ENCODE measurements at regions not wholly inside any gene's neighbourhood (a gene's known extent, or its start where the extent isn't known, plus 50 kb on each side); places are given as distances from the start of the nearest gene placed in this dataset.
A peak's percentile ranks its signal among the peaks of the same experiment; 100 is the strongest.

DNA sequence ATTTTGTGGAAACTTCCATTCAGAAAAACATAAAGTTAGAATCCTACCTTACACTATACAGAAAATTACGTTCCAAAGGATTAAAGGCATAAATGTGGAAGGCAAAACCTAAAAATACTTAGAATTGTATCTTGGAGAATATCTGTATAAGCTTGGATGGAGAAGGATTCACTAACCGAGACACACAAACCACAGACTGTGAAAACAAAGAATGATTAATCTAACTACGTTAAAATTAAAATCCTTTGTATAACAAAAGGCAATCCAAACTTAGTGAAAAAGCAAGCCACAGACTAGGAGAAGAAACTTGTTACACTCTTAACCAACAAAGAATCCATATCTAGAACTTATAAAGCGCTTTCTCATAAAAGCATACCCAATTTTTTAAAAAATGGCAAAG lies 678.8 kb downstream of the INHBA start:
- DNase-seq: no peak

- DNase-seq: no peak
Measured at GRCh38 chr7:41020056-41020455, 682.8 kb downstream of the INHBA start.

DNA sequence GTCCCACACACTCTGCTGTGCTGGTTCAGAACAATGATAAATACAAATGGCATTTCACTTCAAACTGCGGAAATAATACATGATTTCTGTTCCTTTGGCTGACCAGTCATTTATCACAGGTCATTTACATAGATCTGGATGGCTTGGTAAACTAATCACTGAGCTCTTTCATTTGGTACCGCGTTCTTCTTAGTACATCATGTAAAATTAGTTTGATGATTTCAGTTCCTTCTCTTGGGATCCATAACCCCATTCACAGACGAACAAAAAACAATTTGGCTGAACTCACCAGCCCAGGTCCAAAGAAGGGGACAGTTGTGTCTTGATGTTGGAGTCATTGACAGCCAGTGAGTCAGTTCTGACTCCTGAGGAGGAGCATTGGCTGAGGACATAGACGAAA lies 689.8 kb downstream of the INHBA start:
- DNase-seq: no peak

- no peak for DNase-seq
Measured at GRCh38 chr7:41012041-41012440, 690.8 kb downstream of the INHBA start.

GRCh38 chr7:41010967-41011366 lies 691.9 kb downstream of the INHBA start:
- no peak for DNase-seq

DNA sequence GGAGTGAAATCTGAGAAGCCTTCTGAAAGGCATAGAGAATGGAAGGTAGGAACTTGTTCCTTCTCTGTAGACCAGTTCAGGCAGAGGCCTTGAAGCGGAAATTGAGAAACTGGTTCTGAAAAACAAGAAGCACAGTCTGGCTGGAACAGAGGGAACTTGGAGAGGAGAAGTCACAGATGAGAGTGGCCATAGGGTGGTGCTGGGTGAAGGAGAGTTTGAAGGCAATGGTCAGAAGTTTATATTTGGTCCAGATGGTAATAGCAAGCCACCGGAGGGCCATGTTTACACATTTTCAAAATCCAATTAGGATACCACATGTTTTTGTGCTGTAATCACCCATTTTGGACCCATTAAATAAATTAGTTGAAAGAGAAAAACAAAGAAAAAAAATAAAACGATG lies 692.5 kb downstream of the INHBA start:
- DNase-seq: peak; percentile 20

- DNase-seq: no peak
Measured at GRCh38 chr7:41007811-41008210, 695.1 kb downstream of the INHBA start.

DNA sequence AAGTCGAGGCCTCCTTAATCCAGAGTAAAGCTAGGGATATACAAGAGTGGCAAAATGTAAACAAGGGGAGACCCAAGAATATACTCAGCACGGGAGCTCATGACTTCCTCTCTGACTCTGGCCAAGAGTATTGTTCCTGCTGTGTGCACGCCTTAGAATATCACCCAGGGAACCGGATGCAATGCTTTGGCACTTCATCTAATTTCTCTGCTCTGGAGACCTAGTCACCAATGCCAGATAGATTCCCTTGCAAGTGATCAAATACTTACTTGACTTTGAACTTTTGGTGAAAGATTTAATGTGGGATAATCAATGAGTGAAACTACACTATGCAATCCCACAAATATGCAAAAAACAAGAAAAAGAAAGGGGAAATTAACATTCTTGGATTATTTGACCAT lies 695.5 kb downstream of the INHBA start:
- DNase-seq: no peak

- DNase-seq: no peak
Measured at GRCh38 chr7:41006306-41006995, 696.4 kb downstream of the INHBA start.

DNA sequence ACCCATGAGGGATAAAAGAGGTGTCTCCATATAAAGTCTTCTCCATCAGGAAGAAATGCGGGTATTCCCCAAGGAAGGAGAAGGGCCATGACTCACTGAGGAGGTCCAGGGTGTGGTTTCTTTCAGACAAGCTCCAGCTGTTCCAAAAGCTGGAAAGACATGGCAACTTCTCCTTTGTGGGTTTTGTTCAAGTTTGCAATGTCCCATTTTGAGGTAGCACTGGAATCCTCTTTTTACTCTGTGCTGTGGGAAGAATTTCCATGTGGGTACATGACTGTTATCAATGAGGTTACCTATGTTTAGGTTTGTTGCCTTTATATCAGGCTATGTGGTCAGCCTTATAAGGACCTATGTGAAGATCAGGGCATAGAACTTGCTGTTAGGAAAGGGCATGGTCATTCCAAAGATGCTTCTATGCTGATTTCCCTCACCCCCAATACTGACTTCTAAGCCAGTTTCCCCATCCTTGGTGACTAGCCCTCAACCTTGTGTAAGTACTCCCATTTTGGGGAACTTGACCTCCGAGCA lies 697.5 kb downstream of the INHBA start:
- DNase-seq: no peak

DNA sequence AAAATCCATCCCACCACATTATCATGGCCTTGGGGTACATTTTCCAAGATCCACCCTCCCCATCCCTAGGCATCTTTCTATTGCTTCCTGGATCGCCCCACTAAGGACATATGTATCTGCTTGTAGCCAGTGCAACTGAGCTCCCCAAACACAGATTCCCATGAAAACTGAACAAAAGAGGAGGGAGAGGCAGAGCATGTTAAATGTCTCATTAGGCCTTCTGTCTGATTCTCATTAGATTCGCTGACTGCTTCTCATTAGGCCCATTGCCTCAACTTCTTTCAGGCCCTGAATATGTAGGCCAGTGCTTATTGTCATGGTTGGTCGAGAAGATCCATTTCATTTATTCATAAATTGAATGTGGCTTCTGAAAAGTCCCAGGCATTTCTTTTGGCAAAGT lies 698.9 kb downstream of the INHBA start:
- DNase-seq: no peak

DNA sequence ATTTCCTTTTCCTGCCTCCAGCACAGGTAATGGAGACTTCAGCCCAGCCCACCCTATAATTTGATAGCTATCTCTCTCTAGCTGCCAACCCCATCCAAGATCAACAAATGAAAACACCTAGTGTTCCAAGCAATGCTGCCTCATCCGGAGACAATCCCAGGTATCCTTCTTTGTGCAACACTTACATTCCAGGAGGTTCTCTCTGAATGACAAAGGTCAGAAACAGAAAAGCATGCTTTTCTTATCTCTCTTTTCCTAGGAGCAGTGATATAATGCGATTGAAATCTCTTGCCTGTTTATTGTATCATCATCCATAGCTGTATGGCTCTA lies 699.3 kb downstream of the INHBA start:
- DNase-seq: no peak

DNA sequence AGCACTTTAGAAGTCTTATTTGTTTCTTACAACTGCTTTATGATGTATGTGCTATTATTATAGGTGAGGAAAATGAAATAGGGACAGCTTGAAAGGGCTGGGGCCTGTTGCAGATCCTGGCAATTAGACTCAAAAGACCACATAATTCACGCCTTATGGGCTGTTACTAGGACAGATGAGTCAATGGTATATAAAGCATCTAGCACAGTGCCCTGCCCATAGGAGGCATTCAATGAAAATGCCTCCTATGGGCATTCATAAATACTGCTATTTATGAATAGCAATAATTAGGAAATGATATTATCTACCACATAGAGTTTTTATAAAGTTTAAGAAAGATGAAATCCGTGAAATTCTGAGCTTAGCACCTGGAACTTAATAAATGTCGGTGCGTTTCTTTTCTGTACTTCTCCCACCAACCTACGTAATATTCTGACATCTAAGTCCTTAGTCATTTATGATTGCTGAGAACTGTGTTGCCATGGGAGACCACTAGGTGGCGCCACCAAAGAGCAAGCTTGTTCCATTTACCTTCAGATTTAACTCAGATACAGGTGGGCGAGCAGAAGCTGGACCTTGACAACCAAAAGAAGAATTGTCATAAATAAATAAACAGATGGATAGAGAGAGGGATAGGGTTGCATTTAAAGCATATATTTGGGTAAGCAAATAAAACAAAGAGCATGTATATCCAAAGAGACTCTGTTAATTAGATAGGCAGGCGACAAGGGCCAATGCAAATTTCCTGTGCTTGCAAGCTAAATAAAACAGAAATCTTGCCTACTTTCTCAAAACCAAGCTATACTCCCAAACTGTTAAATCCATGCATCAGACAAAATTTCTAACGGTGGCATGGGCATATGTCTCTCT lies 699.9 kb downstream of the INHBA start:
- DNase-seq: no peak

DNA sequence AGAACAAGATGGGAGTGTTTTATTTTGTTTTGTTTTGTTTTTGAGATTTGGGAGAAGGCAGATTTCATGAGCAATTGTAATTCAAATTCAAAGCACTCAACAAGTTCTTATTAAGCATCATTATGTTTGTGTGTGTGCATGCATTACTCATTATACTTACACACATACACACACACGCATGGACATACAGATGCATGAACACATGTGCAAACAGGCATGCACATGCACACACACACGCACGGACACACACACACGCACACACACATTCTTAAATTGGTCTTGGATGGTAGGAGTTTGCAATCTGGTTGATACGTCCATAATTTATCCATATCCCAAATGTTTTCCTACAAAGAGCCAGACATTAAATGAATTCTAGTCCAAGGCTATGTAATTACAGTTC lies 702.8 kb downstream of the INHBA start:
- no peak for DNase-seq

DNA sequence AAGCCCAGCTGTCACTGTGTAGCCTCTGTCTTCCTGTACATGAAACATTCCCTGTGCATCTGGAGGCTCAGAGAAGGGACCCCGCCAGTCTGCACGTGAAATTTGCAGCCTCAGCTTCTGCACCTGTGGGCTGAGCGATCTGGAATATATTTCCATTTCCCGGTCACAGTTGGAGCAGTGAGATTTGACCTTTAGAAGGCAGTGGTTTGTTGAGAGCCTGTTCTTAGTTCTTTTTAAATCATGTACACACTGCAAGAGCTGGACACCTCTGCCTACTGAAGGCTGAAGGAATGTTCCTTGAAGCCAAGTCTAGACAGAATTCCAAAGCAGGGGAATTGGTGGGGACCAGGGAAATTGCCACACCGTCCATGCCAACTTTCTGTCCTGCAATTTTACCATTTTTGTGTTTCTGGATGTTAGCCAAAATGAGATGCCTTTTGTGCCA lies 706.6 kb downstream of the INHBA start:
- no peak for DNase-seq

- DNase-seq: no peak
Measured at GRCh38 chr7:40990841-40991240, 712.0 kb downstream of the INHBA start.

GRCh38 chr7:40987571-40987970 lies 715.3 kb downstream of the INHBA start:
- no peak for DNase-seq

- no peak for DNase-seq
Measured at GRCh38 chr7:40986351-40986873, 716.5 kb downstream of the INHBA start.

GRCh38 chr7:40983111-40983510 lies 719.8 kb downstream of the INHBA start:
- DNase-seq: no peak

DNA sequence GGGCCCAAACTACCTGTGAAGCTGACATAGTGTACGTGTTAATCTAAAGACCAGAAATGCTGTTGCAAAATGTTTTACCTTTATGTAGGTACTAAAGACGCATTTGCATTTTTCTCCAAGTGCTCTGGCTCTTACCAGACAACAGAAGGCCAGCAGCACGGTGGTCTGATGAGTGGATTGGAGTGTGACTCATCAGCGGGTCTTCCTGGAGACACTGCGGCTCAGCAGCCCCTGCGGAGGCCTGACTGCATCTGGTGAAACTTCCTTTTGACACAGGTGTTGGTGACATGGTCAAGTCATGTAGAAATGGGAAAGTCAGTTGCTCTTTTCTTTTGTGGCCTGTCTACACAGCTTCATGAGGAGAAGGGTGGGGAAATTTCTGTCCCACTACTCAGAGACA lies 723.6 kb downstream of the INHBA start:
- DNase-seq: no peak

DNA sequence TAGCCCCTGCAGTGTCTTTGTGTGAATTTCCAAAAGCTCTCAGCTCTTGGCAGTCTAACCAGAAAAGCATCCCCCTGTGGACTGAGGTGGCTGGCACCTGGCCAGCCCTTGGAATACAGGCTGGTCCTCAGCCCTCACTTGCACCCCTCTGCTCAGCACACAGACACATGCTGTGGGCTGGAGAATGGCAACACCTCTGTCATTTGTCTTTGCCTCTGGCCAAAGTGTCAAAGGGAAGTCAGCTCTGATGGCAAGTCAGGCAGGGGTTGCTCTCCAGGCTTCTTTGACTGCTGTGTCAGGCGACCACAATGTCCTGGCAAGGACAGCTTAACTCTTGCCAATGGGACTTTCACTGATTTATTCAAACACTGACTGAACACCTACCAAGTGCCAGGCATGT lies 724.8 kb downstream of the INHBA start:
- DNase-seq: no peak

GRCh38 chr7:40977533-40977932 lies 725.4 kb downstream of the INHBA start:
- no peak for DNase-seq

DNA sequence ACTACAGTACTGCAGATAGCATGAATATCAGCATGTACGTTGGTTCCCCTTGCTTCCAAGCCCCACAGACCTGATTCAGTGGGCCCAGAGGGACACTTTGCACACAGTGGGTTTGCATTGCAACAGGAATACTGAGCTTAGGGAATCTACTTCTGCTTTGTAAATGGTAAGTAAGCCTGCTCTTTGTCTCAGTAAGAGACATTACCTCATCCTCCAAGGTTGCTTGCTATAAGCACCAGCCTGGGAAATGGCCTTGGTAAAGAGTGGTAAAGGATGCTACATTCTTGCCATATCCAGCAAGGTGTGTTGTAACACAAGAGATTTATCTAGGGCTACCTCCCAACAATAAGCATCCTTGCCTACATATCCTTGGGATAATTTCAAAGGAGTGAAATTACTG lies 730.5 kb downstream of the INHBA start:
- DNase-seq: no peak

GRCh38 chr7:40969641-40970040 lies 733.2 kb downstream of the INHBA start:
- no peak for DNase-seq

Data from CD4-positive, alpha-beta T cell treated with Interleukin-15 for 1 hour (primary cell).